ENCODE measurements at regions not wholly inside any gene's neighbourhood (a gene's known extent, or its start where the extent isn't known, plus 50 kb on each side); places are given as distances from the start of the nearest gene placed in this dataset.

GRCh38 chr21:20875742-20876141, 122.5 kb upstream of the NCAM2 start:
- TF ChIP-seq CTCF (IDR thresholded peaks at IDR 0.05 in 8 of 11, conservative IDR thresholded peaks at IDR 0.05 in 3 of 11) = no peak
- no peak for TF ChIP-seq POLR2AphosphoS5 (IDR thresholded peaks at IDR 0.05)
- TF ChIP-seq POLR2A (IDR thresholded peaks at IDR 0.05) = no peak
